OCI-LY7 (cell line): ENCODE measurements at regions not wholly inside any gene's neighbourhood (a gene's known extent, or its start where the extent isn't known, plus 50 kb on each side); places are given as distances from the start of the nearest gene placed in this dataset.

Experiments
- BruUV-seq: library from RNA; stranded (reverse); fragments of 400-500 nt; replicated peaks from 2 replicates; lab custom pipeline; 2021; lab: Mats Ljungman, UMichigan
- CTCF ChIA-PET: fragments of 300-600 bp; sonication (Branson Sonifier 250); formaldehyde crosslinking; loops from one replicate; lab custom pipeline; 2022; ENCODE audit warnings: antibody characterized with exemption; ENCODE audit not compliant: unreplicated experiment; lab: Charles Lee
- POLR2A ChIA-PET: fragments of 300-600 bp; sonication (Branson Sonifier 250); formaldehyde crosslinking; loops from one replicate; lab custom pipeline; 2022; ENCODE audit warnings: antibody characterized with exemption; lab: Charles Lee
- DNase-seq: peaks from one replicate; pipeline ENCODE4 v3.0.0-alpha.2; 2015; ENCODE audit warnings: low spot score
- H2AFZ ChIP-seq: fragments of 200-600 bp; sonication (generic), shearing (Covaris generic); 2 replicates; pipeline ENCODE4 v1.6.1; 2014; ENCODE audit warnings: mild to moderate bottlenecking, antibody characterized with exemption, low read length, moderate library complexity
- H3K27ac ChIP-seq: fragments of 200-600 bp; sonication (generic); 2 replicates; pipeline ENCODE4 v1.5.1; 2014; ENCODE audit warnings: mixed run types, low read depth, mild to moderate bottlenecking, moderate library complexity, low read length, inconsistent platforms; ENCODE audit not compliant: poor library complexity, severe bottlenecking
- H3K36me3 ChIP-seq: fragments of 200-600 bp; sonication (generic); 2 replicates; pipeline ENCODE4 v1.6.1; 2014; ENCODE audit warnings: mild to moderate bottlenecking, antibody characterized with exemption, low read length, moderate library complexity, mixed read lengths; ENCODE audit not compliant: insufficient read depth
- H3K4me1 ChIP-seq: fragments of 200-600 bp; sonication (generic); 2 replicates; pipeline ENCODE4 v1.5.1; 2014; ENCODE audit warnings: mild to moderate bottlenecking, low read length; ENCODE audit not compliant: insufficient read depth, poor library complexity, severe bottlenecking
- H3K4me2 ChIP-seq: fragments of 200-600 bp; sonication (generic); 2 replicates; pipeline ENCODE4 v1.6.1; 2014; ENCODE audit warnings: mild to moderate bottlenecking, low read length
- H3K4me3 ChIP-seq: fragments of 200-600 bp; sonication (generic); 2 replicates; pipeline ENCODE4 v1.5.1; 2014; ENCODE audit warnings: mild to moderate bottlenecking, low read depth, low read length; ENCODE audit not compliant: poor library complexity, severe bottlenecking
- H3K79me2 ChIP-seq: fragments of 200-600 bp; sonication (generic); 2 replicates; pipeline ENCODE4 v1.6.1; 2016; ENCODE audit warnings: low read depth, mild to moderate bottlenecking, low read length, moderate library complexity, mixed read lengths; ENCODE audit not compliant: insufficient read depth
- H3K9me2 ChIP-seq: fragments of 200-600 bp; sonication (generic); 2 replicates; pipeline ENCODE4 v1.6.1; 2016; ENCODE audit warnings: mild to moderate bottlenecking, low read length, mixed read lengths; ENCODE audit not compliant: insufficient read depth
- H3K9me3 ChIP-seq: fragments of 200-600 bp; sonication (generic); 2 replicates; pipeline ENCODE4 v1.6.1; 2014; ENCODE audit warnings: mild to moderate bottlenecking, mixed run types, low read length, mixed read lengths
- H4K20me1 ChIP-seq: fragments of 200-600 bp; sonication (generic); 2 replicates; pipeline ENCODE4 v1.6.1; 2014; ENCODE audit warnings: mild to moderate bottlenecking, antibody characterized with exemption, low read length, moderate library complexity, mixed read lengths; ENCODE audit not compliant: insufficient read depth
- CTCF ChIP-seq: fragments of 200-600 bp; sonication (generic); conservative IDR thresholded peaks from 2 replicates; pipeline ENCODE4 v1.5.1; 2014; ENCODE audit warnings: mild to moderate bottlenecking, antibody characterized with exemption, low read length, moderate library complexity, mixed read lengths
- EZH2phosphoT487 ChIP-seq: fragments of 200-600 bp; sonication (generic); IDR thresholded peaks from 2 replicates; pipeline ENCODE4 v1.6.1; 2018; ENCODE audit warnings: low read depth, borderline replicate concordance, mild to moderate bottlenecking, mixed run types, antibody characterized with exemption, low read length, moderate library complexity, mixed read lengths
- intact Hi-C: fragments of 100-400 bp; cut with micrococcal nuclease; formaldehyde crosslinking; loops from one replicate; pipeline ENCODE4 v1.10.0; 2022; ENCODE audit not compliant: unreplicated experiment

DNA sequence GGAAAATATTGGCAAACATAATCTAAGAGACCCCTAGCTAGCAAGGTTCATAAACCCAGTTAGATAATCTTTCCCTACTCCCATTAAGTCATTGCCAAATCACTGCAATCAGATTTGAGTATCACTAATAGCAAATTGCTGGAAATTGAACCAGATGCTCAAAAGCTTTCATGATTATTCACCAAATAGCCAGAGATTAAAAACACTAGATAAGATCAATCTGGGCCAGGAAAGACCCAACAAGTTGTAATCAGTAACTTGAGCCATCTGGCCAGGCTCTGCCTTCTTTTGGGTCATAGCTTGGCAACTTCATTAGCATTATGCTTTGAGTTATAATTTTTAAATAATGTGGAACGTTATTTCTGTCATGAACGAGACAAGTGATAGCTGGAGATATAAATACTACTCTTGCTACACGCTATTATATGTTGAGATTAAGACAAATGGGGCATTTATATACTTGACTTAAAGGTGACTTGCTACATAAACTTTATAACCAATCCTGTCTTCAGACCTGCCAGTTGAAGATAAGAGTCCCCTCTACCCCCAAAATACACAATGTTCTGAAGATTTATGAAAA is 196.6 kb upstream of the EDNRA start:
- Histone ChIP-seq H3K4me2 (no peak overlapping the region), H3K4me1 (no peaks in the 10 kb centered on the region), H3K9me2 (no peaks in the 10 kb centered on the region; the same call in 1 of the 2 replicates), H3K36me3 (no peaks in the 10 kb centered on the region), H2AFZ (no peak overlapping the region), H3K4me3 (no peak overlapping the region), H3K27ac (no peak overlapping the region), H4K20me1 (no peaks in the 10 kb centered on the region), H3K79me2 (no peaks in the 10 kb centered on the region), H3K9me3 (no peaks in the 10 kb centered on the region)
- no TSS peak for BruUV-seq
- intact Hi-C loops, result no loop called here
- POLR2A ChIA-PET, result no interaction called here
- CTCF ChIA-PET, result no interaction called here
- TF ChIP-seq CTCF (no peak), EZH2phosphoT487 (no peak)
- DNase-seq, result no peak

DNA sequence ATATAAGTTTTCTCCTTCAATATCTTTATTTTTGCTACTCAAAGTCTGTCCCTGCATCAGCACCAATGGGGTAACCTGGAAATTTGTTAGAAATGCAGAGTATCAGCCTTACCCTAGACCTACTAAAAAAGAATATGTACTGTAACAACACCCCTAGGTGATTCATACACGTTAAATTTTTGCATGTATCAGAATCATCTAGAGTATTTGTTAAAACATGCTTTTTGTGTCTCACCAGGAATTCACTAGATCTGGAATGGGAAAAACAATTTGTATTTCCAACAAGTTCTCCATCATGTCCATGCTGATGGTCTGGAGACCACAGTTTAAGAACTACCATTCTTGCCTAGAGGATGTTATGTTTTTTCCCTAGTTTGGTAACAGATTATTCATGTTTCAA is 196.0 kb upstream of the EDNRA start:
- ChIA-PET POLR2A (no interaction called here), CTCF (no interaction called here)
- DNase-seq, result no peak
- intact Hi-C loops, result no loop called here
- TF ChIP-seq CTCF (no peak), EZH2phosphoT487 (no peak)
- Histone ChIP-seq H3K9me2 (no peaks in the 10 kb centered on the region; the same call in 1 of the 2 replicates), H3K27ac (no peak overlapping the region), H3K4me2 (no peak overlapping the region), H3K4me1 (no peaks in the 10 kb centered on the region), H3K4me3 (no peak overlapping the region), H2AFZ (no peak overlapping the region), H3K9me3 (no peaks in the 10 kb centered on the region), H3K79me2 (no peaks in the 10 kb centered on the region), H4K20me1 (no peaks in the 10 kb centered on the region), H3K36me3 (no peaks in the 10 kb centered on the region)
- BruUV-seq, result no TSS peak

- Histone ChIP-seq H2AFZ (no peak overlapping the region), H3K9me2 (no peaks in the 10 kb centered on the region; the same call in 1 of the 2 replicates), H3K79me2 (no peaks in the 10 kb centered on the region), H3K4me1 (no peaks in the 10 kb centered on the region), H3K4me3 (no peak overlapping the region), H3K27ac (no peak overlapping the region), H3K9me3 (no peaks in the 10 kb centered on the region), H3K4me2 (no peak overlapping the region), H3K36me3 (no peaks in the 10 kb centered on the region), H4K20me1 (no peaks in the 10 kb centered on the region)
- no peak for DNase-seq
- ChIA-PET CTCF (no interaction called here), POLR2A (no interaction called here)
- TF ChIP-seq CTCF, result no peak
- no peak for TF ChIP-seq EZH2phosphoT487
- BruUV-seq, result no TSS peak
- intact Hi-C loops, result no loop called here
These were observed 195.1 kb upstream of the EDNRA start for GRCh38 chr4:147285751-147286150.
